Heart left ventricle (tissue), 13 donors: ENCODE measurements at regions not wholly inside any gene's neighbourhood (a gene's known extent, or its start where the extent isn't known, plus 50 kb on each side); places are given as distances from the start of the nearest gene placed in this dataset.
A peak's percentile ranks its signal among the peaks of the same experiment; 100 is the strongest.

Experiments
- POLR2A ChIP-seq, 2 donors: fragments of 450-650 bp; IDR thresholded peaks; one replicate each; pipeline ENCODE4 v1.6.1; 2017; ENCODE audit warnings: antibody characterized with exemption in 2 of 2, mild to moderate bottlenecking in 2 of 2, moderate library complexity in 2 of 2
- TF ChIP-seq, protein P1 (sequence below), 12 donors: fragments of 200-600 bp; sonication (generic) in 4 of 12; IDR thresholded peaks; one replicate each; pipeline versions ENCODE4 v1.5.0 to v1.8.0; 2018 to 2022; ENCODE audit warnings: antibody characterized with exemption in 12 of 12, mild to moderate bottlenecking in 5 of 12
- donor health status: ischemic (EF 13 %, LVEDD 7.1; RV severe dilation, severe dysfunction).
- donor health status: DM: no; HTN: yes; CAD: no.
- donor health status: DM: no; HTN: no; CAD: no.
- donor health status: ischemic (EF 25% LVEDD 6.9; RV normal size, moderate dysfunction).
- donor health status: ischemic (EF 25% LVEDD 5.7; RV mildly dilated, moderate dysfunction).
- donor health status: ischemic (EF 35%, LVEDD 5.7; RV mildly dilated, moderate dysfunction).
- donor health status: nonischemic (EF 11% LVEDD 7.7; RV severe dilation, severe dysfunction).
- donor health status: DM: yes; HTN: yes; CAD: no.
- donor health status: PGD.
- donor health status: ischemic (EF 29% LVEDD 5.4; RV normal size, mild dysfunction).
- donor health status: nonischemic (EF 23%, LVEDD 6.1; RV moderate dilation, normal function).

GRCh38 chr18:73841661-73842060 is 306.0 kb downstream of the FBXO15 start:
- TF ChIP-seq POLR2A (IDR thresholded peaks at IDR 0.05), result no peak
- TF ChIP-seq, protein P1, sequence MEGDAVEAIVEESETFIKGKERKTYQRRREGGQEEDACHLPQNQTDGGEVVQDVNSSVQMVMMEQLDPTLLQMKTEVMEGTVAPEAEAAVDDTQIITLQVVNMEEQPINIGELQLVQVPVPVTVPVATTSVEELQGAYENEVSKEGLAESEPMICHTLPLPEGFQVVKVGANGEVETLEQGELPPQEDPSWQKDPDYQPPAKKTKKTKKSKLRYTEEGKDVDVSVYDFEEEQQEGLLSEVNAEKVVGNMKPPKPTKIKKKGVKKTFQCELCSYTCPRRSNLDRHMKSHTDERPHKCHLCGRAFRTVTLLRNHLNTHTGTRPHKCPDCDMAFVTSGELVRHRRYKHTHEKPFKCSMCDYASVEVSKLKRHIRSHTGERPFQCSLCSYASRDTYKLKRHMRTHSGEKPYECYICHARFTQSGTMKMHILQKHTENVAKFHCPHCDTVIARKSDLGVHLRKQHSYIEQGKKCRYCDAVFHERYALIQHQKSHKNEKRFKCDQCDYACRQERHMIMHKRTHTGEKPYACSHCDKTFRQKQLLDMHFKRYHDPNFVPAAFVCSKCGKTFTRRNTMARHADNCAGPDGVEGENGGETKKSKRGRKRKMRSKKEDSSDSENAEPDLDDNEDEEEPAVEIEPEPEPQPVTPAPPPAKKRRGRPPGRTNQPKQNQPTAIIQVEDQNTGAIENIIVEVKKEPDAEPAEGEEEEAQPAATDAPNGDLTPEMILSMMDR (IDR thresholded peaks at IDR 0.05), result peak in 1 of 12 donors; percentile 28
